Nephron (organoid): ENCODE measurements at regions not wholly inside any gene's neighbourhood (a gene's known extent, or its start where the extent isn't known, plus 50 kb on each side); places are given as distances from the start of the nearest gene placed in this dataset.

Experiments used
- H3K27ac Mint-ChIP-seq, 3 experiments: 2 replicates each; pipeline ENCODE4 v1.8.0; 2020; ENCODE audit warnings: mixed read lengths in 3 of 3, mild to moderate bottlenecking in 2 of 3, moderate library complexity in 1 of 3
- H3K27me3 Mint-ChIP-seq: 2 replicates; pipeline ENCODE4 v1.8.0; 2021; ENCODE audit warnings: low read depth, mild to moderate bottlenecking, moderate library complexity, mixed read lengths
- H3K36me3 Mint-ChIP-seq: 2 replicates; pipeline ENCODE4 v1.8.0; 2020; ENCODE audit warnings: low read depth, mixed read lengths
- H3K4me1 Mint-ChIP-seq: 2 replicates; pipeline ENCODE4 v1.8.0; 2020; ENCODE audit warnings: mixed read lengths
- H3K4me3 Mint-ChIP-seq, 3 experiments: 2 replicates each; pipeline ENCODE4 v1.8.0; 2020; ENCODE audit warnings: mild to moderate bottlenecking in 3 of 3, mixed read lengths in 3 of 3, moderate library complexity in 2 of 3
- H3K9me3 Mint-ChIP-seq: 2 replicates; pipeline ENCODE4 v1.8.0; 2020; ENCODE audit warnings: mixed read lengths
- TF ChIP-seq, protein P1 (sequence below), 3 experiments: fragments of 200-600 bp; sonication (generic); IDR thresholded peaks; one replicate each; pipeline ENCODE4 v1.5.0; 2021; ENCODE audit warnings: antibody characterized with exemption in 3 of 3; ENCODE audit not compliant: unreplicated experiment in 3 of 3

DNA sequence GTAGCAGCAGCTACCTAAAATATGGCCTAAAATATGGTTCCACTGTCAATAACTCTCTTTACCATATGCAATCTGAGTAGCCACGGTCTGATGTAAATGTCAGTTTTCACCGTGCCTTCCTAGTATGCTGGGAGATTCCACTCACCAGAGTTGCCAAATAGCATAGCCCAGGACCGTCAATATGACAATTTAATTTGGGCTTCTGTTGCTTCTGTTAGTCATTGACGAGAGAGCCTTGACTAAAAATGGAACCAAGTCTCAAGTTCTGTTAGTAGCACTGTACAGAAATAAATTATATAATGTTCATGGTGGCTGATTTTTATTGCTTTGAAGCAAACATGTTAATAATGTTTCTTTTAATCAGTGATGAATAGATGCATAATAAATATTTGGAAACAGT lies 348.4 kb downstream of the BCAT1 start:
- Mint-ChIP-seq H3K9me3 (no peaks in the 10 kb centered on the region), H3K27ac (no peak overlapping the region), H3K4me3 (no peak overlapping the region), H3K36me3 (no peaks in the 10 kb centered on the region), H3K4me1 (no peaks in the 10 kb centered on the region), H3K27me3 (no peaks in the 10 kb centered on the region)
- TF ChIP-seq, protein P1, sequence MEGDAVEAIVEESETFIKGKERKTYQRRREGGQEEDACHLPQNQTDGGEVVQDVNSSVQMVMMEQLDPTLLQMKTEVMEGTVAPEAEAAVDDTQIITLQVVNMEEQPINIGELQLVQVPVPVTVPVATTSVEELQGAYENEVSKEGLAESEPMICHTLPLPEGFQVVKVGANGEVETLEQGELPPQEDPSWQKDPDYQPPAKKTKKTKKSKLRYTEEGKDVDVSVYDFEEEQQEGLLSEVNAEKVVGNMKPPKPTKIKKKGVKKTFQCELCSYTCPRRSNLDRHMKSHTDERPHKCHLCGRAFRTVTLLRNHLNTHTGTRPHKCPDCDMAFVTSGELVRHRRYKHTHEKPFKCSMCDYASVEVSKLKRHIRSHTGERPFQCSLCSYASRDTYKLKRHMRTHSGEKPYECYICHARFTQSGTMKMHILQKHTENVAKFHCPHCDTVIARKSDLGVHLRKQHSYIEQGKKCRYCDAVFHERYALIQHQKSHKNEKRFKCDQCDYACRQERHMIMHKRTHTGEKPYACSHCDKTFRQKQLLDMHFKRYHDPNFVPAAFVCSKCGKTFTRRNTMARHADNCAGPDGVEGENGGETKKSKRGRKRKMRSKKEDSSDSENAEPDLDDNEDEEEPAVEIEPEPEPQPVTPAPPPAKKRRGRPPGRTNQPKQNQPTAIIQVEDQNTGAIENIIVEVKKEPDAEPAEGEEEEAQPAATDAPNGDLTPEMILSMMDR (IDR thresholded peaks at IDR 0.05; ENCODE audit: unreplicated experiment in 3 of 3) = no peak

DNA sequence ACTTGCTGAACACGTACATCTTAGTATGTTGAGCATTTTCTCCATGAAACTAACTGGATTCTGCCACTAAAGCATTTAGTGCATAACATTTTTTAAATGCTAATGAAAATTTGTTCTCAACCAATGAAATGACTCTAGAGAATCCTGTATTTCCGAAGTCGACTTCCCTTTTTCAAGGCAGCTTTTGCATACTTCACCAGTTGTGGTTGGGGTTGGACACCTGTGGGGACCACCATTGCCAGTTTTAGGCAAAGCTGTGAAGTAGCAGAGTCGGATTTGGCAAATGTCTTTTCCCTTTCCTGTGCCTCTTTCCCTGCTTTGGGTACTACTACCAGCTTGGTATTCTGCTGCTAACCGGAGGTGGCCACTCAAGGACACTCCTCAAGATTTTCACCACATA lies 349.2 kb downstream of the BCAT1 start:
- Mint-ChIP-seq H3K4me3 (no peak overlapping the region), H3K27ac (no peak overlapping the region), H3K4me1 (no peaks in the 10 kb centered on the region), H3K36me3 (no peaks in the 10 kb centered on the region), H3K9me3 (no peaks in the 10 kb centered on the region), H3K27me3 (no peaks in the 10 kb centered on the region)
- TF ChIP-seq, protein P1 (IDR thresholded peaks at IDR 0.05; ENCODE audit: unreplicated experiment in 3 of 3) = no peak

DNA sequence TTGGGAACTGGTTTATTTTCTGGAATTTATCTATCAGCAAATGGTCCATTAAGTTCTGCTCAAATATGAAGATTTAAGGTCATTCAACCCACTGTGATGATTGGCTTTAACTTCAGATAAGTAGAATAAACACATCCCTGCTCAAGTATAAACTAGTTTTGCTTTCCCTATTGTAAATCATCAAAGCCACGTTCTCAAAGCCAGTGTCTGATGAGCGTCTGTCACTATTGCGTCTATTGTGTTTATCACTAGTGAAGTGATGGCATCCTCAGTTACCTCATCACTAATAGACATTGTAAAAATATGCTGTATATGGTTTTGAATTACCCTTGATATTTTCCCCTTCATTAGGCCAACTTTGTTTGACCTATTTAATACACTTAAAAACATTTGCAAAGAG lies 351.3 kb downstream of the BCAT1 start:
- Mint-ChIP-seq H3K27me3 (no peaks in the 10 kb centered on the region), H3K27ac (no peak overlapping the region), H3K36me3 (no peaks in the 10 kb centered on the region), H3K4me3 (no peak overlapping the region), H3K9me3 (no peaks in the 10 kb centered on the region), H3K4me1 (no peaks in the 10 kb centered on the region)
- TF ChIP-seq, protein P1 (IDR thresholded peaks at IDR 0.05; ENCODE audit: unreplicated experiment in 3 of 3) = no peak

DNA sequence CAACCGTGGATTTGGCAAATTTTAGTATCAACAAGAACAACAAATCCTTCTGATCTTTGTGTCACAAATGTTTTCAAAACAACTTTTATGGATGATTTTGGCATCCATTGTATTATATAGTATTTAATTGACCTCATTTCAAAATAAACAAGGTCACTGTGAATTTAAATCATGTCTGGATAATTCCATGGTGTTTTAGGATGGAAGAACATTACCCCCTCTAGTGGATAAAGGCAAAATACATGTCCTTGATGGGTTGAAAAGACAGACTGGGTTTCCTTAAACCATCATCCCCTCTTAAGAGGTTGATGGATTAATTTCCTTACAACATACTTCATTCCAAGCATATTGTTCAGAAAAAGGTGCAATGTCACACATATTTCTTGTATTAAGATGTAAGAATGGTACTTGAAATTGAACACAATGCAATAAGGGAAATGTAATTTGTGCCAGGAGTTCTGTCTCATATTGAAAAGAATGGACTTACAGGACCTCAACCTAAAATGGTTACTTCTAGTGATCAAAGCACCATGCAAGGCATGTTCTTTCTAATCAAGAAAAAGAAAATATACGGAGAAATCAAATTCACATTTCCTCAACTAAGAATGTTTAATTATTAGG lies 352.0 kb downstream of the BCAT1 start:
- Mint-ChIP-seq H3K4me3 (no peak overlapping the region), H3K27ac (no peak overlapping the region), H3K27me3 (no peaks in the 10 kb centered on the region), H3K36me3 (no peaks in the 10 kb centered on the region), H3K4me1 (no peaks in the 10 kb centered on the region), H3K9me3 (no peaks in the 10 kb centered on the region)
- TF ChIP-seq, protein P1 (IDR thresholded peaks at IDR 0.05; ENCODE audit: unreplicated experiment in 3 of 3) = peak; percentile 63 to 76 (median 70)

DNA sequence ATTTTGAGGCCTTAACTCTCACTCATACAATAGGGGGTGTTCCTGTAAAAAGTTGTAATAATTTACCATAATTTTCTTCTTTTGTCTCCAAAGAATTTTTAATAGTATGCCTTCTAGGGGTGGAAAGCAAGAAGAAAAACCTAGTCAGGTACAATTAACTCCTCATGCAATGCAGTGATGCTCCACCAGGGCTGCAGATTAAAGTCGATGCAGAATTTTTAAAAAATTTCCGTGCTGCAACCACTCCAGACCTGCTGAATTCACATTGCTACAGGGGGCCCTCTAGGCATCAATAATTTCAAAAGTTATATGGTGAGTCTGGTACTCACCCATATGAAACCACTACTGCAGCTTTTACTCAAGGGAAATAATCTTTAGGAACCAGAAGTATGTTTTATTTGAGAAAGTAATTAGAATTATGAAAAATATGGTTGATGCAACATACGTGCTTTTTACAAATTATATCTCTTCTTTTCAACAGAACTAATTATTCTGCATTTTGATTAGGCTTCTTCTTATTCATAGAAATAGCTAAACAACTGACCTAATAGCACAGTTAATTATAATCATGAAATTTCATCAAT lies 353.2 kb downstream of the BCAT1 start:
- TF ChIP-seq, protein P1 (IDR thresholded peaks at IDR 0.05; ENCODE audit: unreplicated experiment in 3 of 3) = peak; percentile 48 to 62 (median 51)
- Mint-ChIP-seq H3K27ac (no peak overlapping the region), H3K4me1 (no peaks in the 10 kb centered on the region), H3K4me3 (no peak overlapping the region), H3K36me3 (no peaks in the 10 kb centered on the region), H3K27me3 (no peaks in the 10 kb centered on the region), H3K9me3 (no peaks in the 10 kb centered on the region)
